Testis (tissue), 2 donors: ENCODE measurements at regions not wholly inside any gene's neighbourhood (a gene's known extent, or its start where the extent isn't known, plus 50 kb on each side); places are given as distances from the start of the nearest gene placed in this dataset.

Experiments used
- POLR2A ChIP-seq: fragments of 450-650 bp; IDR thresholded peaks from one replicate; pipeline ENCODE4 v1.6.1; 2017; ENCODE audit warnings: antibody characterized with exemption, mild to moderate bottlenecking, moderate library complexity
- TF ChIP-seq, protein P1 (sequence below), 3 experiments: fragments of 450-650 bp in 2 of 3; fragments of 200-600 bp in 1 of 3; sonication (generic) in 1 of 3; IDR thresholded peaks; one replicate each; pipeline ENCODE4 v1.5.1; 2016 to 2019; ENCODE audit warnings: antibody characterized with exemption in 3 of 3, mild to moderate bottlenecking in 2 of 3, moderate library complexity in 1 of 3

DNA sequence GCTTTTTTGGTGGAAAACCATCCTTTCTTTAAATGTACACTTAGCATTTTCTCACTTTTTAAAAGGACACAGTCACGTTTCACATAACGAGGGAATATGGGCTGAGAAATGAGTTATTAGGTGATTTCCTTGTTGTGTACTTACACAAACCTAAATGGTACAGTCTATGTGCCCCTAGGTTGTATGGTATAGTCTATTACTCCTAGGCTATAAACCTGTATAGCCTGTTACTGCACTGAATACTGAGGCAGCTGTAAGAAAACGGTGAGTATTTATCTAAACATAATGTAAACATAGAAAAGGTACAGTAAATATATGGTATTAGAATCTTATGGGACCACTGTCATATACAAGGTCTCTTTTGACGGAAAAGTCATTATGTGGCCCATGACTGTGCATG is 913.5 kb upstream of the GHITM start:
- TF ChIP-seq POLR2A, result no peak
- TF ChIP-seq, protein P1, sequence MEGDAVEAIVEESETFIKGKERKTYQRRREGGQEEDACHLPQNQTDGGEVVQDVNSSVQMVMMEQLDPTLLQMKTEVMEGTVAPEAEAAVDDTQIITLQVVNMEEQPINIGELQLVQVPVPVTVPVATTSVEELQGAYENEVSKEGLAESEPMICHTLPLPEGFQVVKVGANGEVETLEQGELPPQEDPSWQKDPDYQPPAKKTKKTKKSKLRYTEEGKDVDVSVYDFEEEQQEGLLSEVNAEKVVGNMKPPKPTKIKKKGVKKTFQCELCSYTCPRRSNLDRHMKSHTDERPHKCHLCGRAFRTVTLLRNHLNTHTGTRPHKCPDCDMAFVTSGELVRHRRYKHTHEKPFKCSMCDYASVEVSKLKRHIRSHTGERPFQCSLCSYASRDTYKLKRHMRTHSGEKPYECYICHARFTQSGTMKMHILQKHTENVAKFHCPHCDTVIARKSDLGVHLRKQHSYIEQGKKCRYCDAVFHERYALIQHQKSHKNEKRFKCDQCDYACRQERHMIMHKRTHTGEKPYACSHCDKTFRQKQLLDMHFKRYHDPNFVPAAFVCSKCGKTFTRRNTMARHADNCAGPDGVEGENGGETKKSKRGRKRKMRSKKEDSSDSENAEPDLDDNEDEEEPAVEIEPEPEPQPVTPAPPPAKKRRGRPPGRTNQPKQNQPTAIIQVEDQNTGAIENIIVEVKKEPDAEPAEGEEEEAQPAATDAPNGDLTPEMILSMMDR (IDR thresholded peaks at IDR 0.05), result no peak
